Stimulated activated CD4-positive, alpha-beta T cell treated with anti-CD3 and anti-CD28 coated beads, Interleukin-1b, Interleukin-23, amount 100 ng/mL, for 24 hours (primary cell): ENCODE measurements at regions not wholly inside any gene's neighbourhood (a gene's known extent, or its start where the extent isn't known, plus 50 kb on each side); places are given as distances from the start of the nearest gene placed in this dataset.

Experiments used
- DNase-seq, 4 experiments: peaks; one replicate each; pipeline ENCODE4 v3.0.0-alpha.2; 2020; ENCODE audit warnings: low read depth in 4 of 4, low spot score in 1 of 4

- DNase-seq, result no peak
Measured at GRCh38 chr7:3230908-3231307, 70.1 kb upstream of the SDK1 start.

GRCh38 chr7:3232228-3232627 lies 68.8 kb upstream of the SDK1 start:
- DNase-seq, result no peak

GRCh38 chr7:3233301-3233700 lies 67.8 kb upstream of the SDK1 start:
- no peak for DNase-seq

GRCh38 chr7:3234051-3234450 lies 67.0 kb upstream of the SDK1 start:
- DNase-seq, result no peak

- DNase-seq, result no peak
Measured at GRCh38 chr7:3234851-3235250, 66.2 kb upstream of the SDK1 start.

GRCh38 chr7:3235322-3235721 lies 65.7 kb upstream of the SDK1 start:
- no peak for DNase-seq

- DNase-seq, result no peak
Measured at GRCh38 chr7:3236268-3236667, 64.8 kb upstream of the SDK1 start.

GRCh38 chr7:3238525-3239210 lies 62.4 kb upstream of the SDK1 start:
- DNase-seq, result no peak

GRCh38 chr7:3239291-3239691 lies 61.8 kb upstream of the SDK1 start:
- no peak for DNase-seq

GRCh38 chr7:3240826-3241430 lies 60.1 kb upstream of the SDK1 start:
- no peak for DNase-seq

GRCh38 chr7:3241686-3242258 lies 59.3 kb upstream of the SDK1 start:
- DNase-seq, result no peak

GRCh38 chr7:3242398-3242972 lies 58.6 kb upstream of the SDK1 start:
- DNase-seq, result no peak

GRCh38 chr7:3243256-3243655 lies 57.8 kb upstream of the SDK1 start:
- DNase-seq, result no peak

- no peak for DNase-seq
Measured at GRCh38 chr7:3243680-3244079, 57.4 kb upstream of the SDK1 start.

GRCh38 chr7:3244241-3244814 lies 56.7 kb upstream of the SDK1 start:
- no peak for DNase-seq

- DNase-seq, result no peak
Measured at GRCh38 chr7:3245077-3245476, 56.0 kb upstream of the SDK1 start.

GRCh38 chr7:3245721-3246120 lies 55.3 kb upstream of the SDK1 start:
- DNase-seq, result no peak

GRCh38 chr7:3246127-3246526 lies 54.9 kb upstream of the SDK1 start:
- no peak for DNase-seq

- no peak for DNase-seq
Measured at GRCh38 chr7:3246651-3247050, 54.4 kb upstream of the SDK1 start.

GRCh38 chr7:3250725-3251124 lies 50.3 kb upstream of the SDK1 start:
- no peak for DNase-seq
